ENCODE measurements at regions not wholly inside any gene's neighbourhood (a gene's known extent, or its start where the extent isn't known, plus 50 kb on each side); places are given as distances from the start of the nearest gene placed in this dataset.

- H2AK5ac ChIP-seq (ENCODE audit: insufficient read length, low read length) = no peak overlapping the region
- H3K36me3 Mint-ChIP-seq (ENCODE audit: insufficient read depth in 1 of 3, low read depth in 3 of 3) = no peaks in the 10 kb centered on the region
- H2BK20ac ChIP-seq (ENCODE audit: low read depth, low read length, poor library complexity, severe bottlenecking) = no peak overlapping the region
- no peak for DNase-seq
- peaks cover 0 to 3% of the 10 kb centered on the region in 2 experiments; a peak in 1 of 4 replicates for H3K4me1 Mint-ChIP-seq
- H3K4me1 ChIP-seq (ENCODE audit: insufficient read depth, low read length) = no peaks in the 10 kb centered on the region
- no peak overlapping the region for H3K9ac ChIP-seq (ENCODE audit: extremely low read depth, insufficient read length, low read length)
- H3K27ac ChIP-seq (ENCODE audit: insufficient read length, low read depth, low read length) = no peak overlapping the region
- H2BK5ac ChIP-seq (ENCODE audit: insufficient read length, low read length) = no peak overlapping the region
- no peak overlapping the region for H3K4me2 ChIP-seq (ENCODE audit: insufficient read depth, insufficient read length, low read length)
- no peaks in the 10 kb centered on the region for H3K79me2 ChIP-seq (ENCODE audit: insufficient read depth, low read length)
- no peak overlapping the region for H3K23ac ChIP-seq (ENCODE audit: insufficient read length, low read depth, low read length)
- H3K23me2 ChIP-seq (ENCODE audit: insufficient read length, low read depth, low read length, poor library complexity, severe bottlenecking) = no peaks in the 10 kb centered on the region
- no peak overlapping the region for H3K56ac ChIP-seq (ENCODE audit: insufficient read length, low read depth, low read length)
- WGBS (ENCODE audit: extremely low coverage, insufficient read length, low lambda C conversion rate) = no CpG with 5 or more reads among the region's 6 CpGs
- peaks cover 1% of the 10 kb centered on the region for H3K27me3 Mint-ChIP-seq (ENCODE audit: low read depth)
- no peak overlapping the region for H4K8ac ChIP-seq (replicated peaks; ENCODE audit: insufficient read length, low read depth, low read length)
- H3K4me3 Mint-ChIP-seq = no peak overlapping the region
- no peak overlapping the region for H2BK12ac ChIP-seq (ENCODE audit: insufficient read length, low read depth, low read length)
- no peak for TF ChIP-seq CTCF (conservative IDR thresholded peaks at IDR 0.05)
- no peak overlapping the region for H3K27ac Mint-ChIP-seq
- H2AFZ ChIP-seq (ENCODE audit: low read length) = no peak overlapping the region
- H3K79me1 ChIP-seq (ENCODE audit: insufficient read depth, low read depth, low read length, poor library complexity, severe bottlenecking) = no peaks in the 10 kb centered on the region
- no peak overlapping the region for H3T11ph ChIP-seq (ENCODE audit: low read length)
- no peak overlapping the region for H4K5ac ChIP-seq (ENCODE audit: insufficient read length, low read depth, low read length)
- no peak overlapping the region for H3K14ac ChIP-seq (ENCODE audit: insufficient read depth, low read length)
- H4K20me1 ChIP-seq (ENCODE audit: control insufficient read depth, insufficient read depth, insufficient read length) = no peaks in the 10 kb centered on the region
- no peaks in the 10 kb centered on the region for H3K27me3 ChIP-seq (ENCODE audit: insufficient read depth, low read length)
- H4K91ac ChIP-seq (ENCODE audit: insufficient read length, low read depth, low read length) = no peak overlapping the region
- no peak overlapping the region for H3K4ac ChIP-seq (ENCODE audit: low read depth, low read length)
- no peaks in the 10 kb centered on the region for H3K9me3 ChIP-seq (ENCODE audit: control insufficient read depth, low read depth, low read length)
- no peak overlapping the region for H2BK15ac ChIP-seq (ENCODE audit: low read depth, low read length)
- H3K9me3 Mint-ChIP-seq = no peaks in the 10 kb centered on the region
- H2BK120ac ChIP-seq (ENCODE audit: low read depth, low read length, poor library complexity, severe bottlenecking) = no peak overlapping the region
- no peak overlapping the region for H3K18ac ChIP-seq (ENCODE audit: insufficient read length, low read depth, low read length)
These were observed 223.9 kb downstream of the SREK1 start for GRCh38 chr5:66367814-66368541.

Measured in H9 (cell line).